H7 (cell line): ENCODE measurements at regions not wholly inside any gene's neighbourhood (a gene's known extent, or its start where the extent isn't known, plus 50 kb on each side); places are given as distances from the start of the nearest gene placed in this dataset.
"Not testable (repeated sequence)": the region's sequence is repeated elsewhere in the genome, so short reads cannot be mapped to it uniquely, and the experiment has no call there.

Experiments
- DNase-seq: peaks from one replicate; pipeline ENCODE4 v3.0.0; 2012
- H3K27me3 ChIP-seq: 2 replicates; pipeline ENCODE4 v1.6.0; 2011; ENCODE audit warnings: mild to moderate bottlenecking, low read length; ENCODE audit not compliant: control insufficient read depth, insufficient read depth
- H3K36me3 ChIP-seq: replicated peaks from 2 replicates; pipeline ENCODE4 v1.5.1; 2011; ENCODE audit warnings: low read length; ENCODE audit not compliant: control insufficient read depth, insufficient read depth
- H3K4me3 ChIP-seq: 2 replicates; pipeline ENCODE4 v1.5.1; 2011; ENCODE audit warnings: low read depth, mild to moderate bottlenecking, control low read depth, low read length, moderate library complexity; ENCODE audit not compliant: insufficient read depth

DNA sequence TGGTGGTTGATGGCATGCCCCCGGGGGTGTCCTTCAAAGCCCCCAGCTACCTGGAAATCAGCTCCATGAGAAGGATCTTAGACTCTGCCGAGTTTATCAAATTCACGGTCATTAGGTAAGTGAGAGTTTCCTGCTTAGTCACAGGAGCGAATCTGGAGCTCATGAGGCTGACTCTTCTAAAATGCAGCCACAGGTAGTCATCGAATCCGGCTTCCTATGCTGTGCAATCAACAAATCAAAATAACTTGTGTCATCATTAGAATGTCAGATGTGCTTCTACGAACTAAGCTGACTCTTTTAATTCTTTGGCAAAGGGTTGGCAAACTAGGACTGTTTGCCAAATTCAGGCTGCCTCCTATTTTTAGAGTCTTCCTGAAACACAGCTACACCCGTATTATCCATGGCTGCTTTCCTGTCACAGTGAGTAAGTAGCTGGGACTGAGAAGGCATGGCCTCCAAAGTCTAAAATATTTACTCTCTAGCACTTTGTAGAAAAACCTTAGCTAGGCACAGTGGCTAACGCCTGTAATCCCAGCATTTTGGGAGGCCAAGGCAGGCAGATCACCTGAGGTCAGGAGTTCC, 108.0 kb downstream of the NSUN5 start:
- H3K27me3 ChIP-seq, H3K36me3 ChIP-seq, DNase-seq, H3K4me3 ChIP-seq: not testable (repeated sequence)

DNA sequence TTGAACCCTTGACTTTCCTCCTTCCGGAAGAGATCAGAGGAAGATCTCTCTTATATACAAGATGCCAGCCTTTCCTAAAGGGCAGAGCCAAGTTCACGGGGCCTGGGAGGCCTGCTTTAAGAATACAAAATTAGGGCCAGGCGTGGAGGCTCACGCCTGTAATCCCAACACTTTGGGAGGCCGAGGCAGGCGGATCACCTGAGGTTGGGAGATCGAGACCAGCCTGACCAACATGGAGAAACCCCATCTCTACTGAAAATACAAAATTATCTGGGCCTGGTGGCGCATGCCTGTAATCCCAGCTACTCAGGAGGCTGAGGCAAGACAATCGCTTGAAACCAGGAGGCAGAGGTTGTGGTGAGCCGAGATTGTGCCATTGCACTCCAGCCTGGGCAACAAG, 108.2 kb upstream of the SPDYE9 start:
- not testable (repeated sequence) for DNase-seq, H3K36me3 ChIP-seq, H3K27me3 ChIP-seq, H3K4me3 ChIP-seq

DNA sequence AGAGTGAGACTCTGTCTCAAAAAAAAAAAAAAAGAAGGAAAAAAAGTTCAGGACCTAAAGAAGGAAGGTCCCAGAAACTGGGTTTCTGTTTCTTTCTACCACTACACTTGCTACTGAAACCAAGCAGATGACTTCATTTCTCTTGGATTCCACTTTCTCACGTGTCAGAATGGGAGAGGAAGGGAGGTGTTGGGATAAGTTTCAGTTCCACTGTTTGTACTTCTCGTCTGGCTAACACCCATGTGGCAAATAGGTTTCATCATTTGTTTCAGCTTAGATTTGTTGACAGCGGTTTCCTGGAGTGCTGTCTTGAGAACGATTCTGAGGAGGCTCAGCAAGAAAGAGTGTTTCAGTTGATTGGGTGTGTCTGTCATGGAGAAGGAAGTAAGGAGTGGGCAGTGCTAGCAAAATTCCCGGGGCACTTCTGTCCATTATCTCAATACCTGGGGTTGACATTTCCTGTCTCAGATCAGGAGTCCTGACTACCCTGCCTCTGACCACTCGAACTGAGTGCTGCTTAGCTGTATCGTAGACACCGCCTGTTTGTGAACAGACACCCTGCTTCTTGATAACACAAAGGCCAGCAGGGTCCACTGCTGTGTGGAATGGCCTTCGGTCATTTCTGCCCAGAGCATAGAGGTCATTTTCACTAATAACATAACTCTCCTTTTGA, 104.8 kb upstream of the SPDYE9 start:
- H3K36me3 ChIP-seq, DNase-seq, H3K27me3 ChIP-seq, H3K4me3 ChIP-seq: not testable (repeated sequence)

DNA sequence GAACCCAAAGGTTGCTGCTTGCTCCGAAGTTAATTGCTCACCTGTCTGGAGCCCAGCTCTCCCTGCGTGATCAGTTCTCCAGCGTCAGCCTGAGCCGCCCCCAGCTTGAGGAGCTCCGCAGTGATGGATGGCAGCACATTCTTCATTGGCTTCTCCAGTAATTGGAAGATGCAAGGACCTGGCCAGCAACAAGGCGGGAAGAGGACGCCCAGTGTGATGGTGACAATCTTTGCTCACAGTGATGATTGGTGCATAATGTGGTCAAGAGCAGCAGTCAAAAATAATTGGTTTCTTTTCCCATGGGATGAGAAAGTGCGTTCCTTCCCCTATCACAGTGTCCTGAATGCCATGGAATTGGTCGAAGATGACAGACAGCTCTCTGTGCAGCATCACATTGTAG, 102.4 kb upstream of the SPDYE9 start:
- H3K4me3 ChIP-seq, H3K27me3 ChIP-seq, DNase-seq, H3K36me3 ChIP-seq: not testable (repeated sequence)

DNA sequence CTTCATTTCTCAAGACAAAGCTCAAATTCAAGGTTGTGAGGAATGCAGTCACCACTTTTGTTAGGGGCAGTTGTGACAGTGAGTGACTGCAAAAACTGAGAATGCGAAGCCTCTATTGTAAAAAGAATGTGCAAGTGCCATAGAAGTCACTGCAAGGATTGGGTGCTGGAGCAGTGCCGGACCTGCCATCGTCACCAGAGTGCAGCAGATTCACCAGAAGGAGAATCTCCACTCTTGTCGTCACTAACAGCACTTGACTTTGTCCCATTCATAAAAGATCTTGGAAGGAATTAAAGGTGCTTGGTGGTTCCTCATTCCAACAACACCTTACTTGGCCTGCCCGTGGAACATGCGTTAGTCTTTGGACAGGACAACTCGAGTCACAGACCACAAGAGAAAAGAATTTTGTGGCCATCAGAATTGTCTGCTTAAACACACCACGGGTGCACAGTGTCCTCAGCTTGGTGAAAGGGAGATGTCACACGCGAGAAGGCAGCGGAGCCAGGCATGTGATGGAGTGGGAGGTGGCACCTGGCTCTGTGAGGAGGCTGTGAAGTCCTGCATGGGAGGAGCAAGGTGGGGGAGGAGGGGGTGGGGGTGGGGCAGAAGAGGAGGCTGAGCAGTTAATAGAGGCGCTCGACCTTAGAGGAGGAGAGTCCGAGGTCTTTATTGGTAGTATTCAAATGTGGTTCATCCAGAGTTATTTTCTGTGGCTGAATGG, 100.9 kb upstream of the SPDYE9 start:
- H3K36me3 ChIP-seq, H3K27me3 ChIP-seq, DNase-seq, H3K4me3 ChIP-seq: not testable (repeated sequence)

DNA sequence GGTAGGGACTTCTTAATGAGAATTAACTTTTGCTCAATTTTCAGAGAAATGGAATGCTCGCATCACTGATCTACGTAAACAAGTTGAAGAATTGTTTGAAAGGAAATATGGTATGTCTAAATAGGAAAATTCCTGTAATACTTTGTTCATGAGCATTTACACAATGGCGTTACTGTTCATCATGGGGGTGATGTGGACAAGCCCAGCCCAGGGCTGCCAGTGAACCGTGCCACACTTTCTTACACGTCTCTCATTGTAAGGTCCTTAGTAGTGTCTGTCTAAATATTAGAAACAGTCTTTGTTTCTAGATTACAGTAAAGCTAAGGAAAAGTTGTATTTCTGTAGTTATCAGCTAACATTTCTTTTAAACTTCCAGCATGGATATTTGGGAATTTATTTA, 91.0 kb upstream of the SPDYE9 start:
- not testable (repeated sequence) for H3K36me3 ChIP-seq, DNase-seq, H3K4me3 ChIP-seq, H3K27me3 ChIP-seq

DNA sequence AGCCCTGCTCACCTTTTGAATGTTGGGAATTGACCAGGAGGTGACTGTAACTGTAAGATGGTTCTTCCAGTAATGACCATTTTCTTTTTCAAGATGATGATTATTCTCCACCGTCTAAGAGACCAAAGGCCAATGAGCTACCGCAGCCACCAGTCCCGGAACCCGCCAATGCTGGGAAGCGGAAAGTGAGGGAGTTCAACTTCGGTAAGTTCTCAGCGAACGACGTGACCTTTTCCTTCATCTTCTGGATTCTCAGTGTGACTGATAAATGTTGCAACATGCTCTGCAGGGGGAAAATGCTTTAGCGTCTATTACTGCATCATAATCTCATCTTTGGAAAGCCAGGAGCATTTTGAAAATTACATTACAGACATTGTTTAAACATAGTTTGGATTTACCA, 89.5 kb upstream of the SPDYE9 start:
- H3K36me3 ChIP-seq, DNase-seq, H3K4me3 ChIP-seq, H3K27me3 ChIP-seq: not testable (repeated sequence)

DNA sequence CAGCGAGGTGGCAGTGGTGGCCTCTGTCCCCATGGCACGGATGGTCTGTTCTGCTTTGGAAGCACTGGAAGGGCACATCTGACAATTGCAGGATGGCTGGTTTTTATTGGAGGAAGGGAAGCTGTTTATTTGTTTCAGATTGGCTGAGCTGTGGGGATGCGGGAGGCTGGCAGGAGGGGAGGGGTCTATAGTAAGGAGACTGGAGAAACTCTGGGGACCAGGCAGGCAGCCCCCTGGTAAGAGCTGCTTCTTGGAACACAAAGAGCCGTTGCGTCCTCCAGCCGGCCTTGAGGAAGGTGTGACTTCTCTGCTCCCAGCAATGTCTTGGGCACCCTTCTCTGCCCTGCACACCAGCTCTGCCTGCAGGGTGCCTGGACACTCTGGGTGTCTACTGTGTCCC, 85.1 kb upstream of the SPDYE9 start:
- not testable (repeated sequence) for H3K4me3 ChIP-seq, H3K27me3 ChIP-seq, H3K36me3 ChIP-seq, DNase-seq

DNA sequence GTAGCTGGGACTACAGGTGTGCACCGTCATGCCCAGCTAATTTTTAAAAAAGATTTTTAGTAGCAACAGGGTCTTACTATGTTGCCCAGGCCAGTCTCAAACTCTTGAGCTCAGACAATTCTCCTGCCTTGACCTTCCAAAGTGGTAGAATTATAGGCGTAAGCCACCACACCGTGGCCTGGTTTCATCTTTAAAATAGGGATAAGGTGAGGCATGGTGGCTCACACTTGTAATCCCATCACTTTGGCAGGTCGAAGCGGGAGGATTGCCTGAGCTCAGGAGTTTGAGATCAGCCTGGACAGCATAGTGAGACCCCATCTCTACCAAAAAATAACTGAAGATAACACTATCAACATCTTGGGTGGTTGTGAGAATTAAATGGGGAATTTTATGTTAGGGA, 84.6 kb upstream of the SPDYE9 start:
- not testable (repeated sequence) for H3K36me3 ChIP-seq, H3K4me3 ChIP-seq, H3K27me3 ChIP-seq, DNase-seq

DNA sequence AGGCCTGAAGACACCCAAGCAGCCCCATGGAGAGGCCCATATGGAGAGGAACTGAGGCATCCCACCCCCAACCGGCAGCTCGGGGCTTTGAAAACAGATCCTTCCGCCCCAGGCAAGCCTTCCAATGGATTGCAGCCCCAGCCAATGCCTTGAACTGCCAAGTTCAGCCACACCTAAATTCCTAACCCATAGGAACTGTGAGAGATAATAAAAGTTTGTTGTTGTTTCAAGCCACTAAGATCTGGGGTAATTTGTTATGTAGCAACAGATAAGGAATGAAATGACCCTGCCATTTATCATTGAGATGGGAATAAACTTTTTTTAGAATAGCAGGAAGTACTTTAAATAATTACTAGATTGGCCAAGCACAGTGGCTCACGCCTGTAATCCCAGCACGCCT, 80.3 kb upstream of the SPDYE9 start:
- not testable (repeated sequence) for DNase-seq, H3K36me3 ChIP-seq, H3K27me3 ChIP-seq, H3K4me3 ChIP-seq

DNA sequence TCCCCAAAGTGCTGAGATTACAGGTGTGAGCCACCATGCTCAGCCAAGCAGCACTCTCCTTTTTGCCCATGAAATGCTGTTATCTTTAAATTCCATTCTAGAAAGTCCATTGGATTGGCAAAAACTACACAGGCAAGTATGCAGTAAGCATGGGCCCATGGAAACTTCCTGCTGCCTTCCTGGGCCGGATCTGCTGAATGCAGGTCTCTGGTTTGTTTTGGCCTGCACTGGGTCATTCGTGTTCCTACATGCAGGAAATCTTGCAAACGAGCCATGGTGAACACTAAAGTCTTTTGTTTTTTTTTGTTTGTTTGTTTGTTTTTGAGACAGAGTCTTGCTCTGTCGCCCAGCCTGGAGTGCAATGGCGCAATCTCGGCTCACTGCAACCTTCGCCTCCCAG, 76.8 kb upstream of the SPDYE9 start:
- not testable (repeated sequence) for DNase-seq, H3K4me3 ChIP-seq, H3K36me3 ChIP-seq, H3K27me3 ChIP-seq

DNA sequence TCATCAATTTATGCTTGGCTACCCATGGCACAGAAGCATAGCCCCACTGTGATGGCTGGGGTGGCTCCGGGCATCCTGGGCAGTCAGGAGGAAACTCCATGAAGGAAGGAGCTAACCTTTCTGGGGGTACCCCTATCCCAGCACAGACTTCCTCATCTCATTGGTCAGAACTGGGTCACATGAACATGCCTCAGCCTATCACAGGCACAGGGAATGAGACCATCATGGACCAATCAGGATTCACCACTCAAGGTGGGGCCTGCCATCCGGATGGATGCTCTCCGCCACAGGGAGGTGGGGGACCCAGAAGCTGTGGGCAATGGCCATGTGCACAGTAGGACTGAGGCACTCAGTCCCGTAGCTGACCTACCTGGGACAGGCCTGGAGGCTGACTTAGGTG, 75.9 kb upstream of the SPDYE9 start:
- H3K36me3 ChIP-seq, H3K4me3 ChIP-seq, H3K27me3 ChIP-seq, DNase-seq: not testable (repeated sequence)

DNA sequence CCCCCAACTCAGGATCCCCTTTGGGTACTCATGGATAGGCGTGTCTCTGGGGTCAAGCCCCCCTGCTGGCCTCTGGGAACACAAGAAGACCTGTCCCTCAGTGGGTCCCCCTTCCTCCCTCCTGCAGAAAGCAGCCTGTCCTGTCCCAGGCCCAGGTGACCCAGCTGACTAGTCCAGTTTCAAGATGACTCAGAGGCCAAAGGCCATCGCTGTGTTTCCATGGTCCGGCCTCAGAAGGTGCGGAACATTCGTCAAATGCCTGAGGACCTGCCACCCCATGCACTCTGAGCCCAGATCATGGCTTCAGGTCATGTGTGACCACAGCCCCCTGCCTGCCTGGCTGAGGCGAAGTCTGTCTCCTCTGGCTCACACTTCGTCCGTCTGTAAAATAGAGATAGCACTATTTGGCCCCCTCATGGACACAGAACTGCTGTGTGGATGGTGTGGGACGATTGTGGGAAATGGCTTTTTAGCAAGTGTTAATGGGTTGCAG, 71.4 kb upstream of the SPDYE9 start:
- DNase-seq, H3K36me3 ChIP-seq, H3K4me3 ChIP-seq, H3K27me3 ChIP-seq: not testable (repeated sequence)

DNA sequence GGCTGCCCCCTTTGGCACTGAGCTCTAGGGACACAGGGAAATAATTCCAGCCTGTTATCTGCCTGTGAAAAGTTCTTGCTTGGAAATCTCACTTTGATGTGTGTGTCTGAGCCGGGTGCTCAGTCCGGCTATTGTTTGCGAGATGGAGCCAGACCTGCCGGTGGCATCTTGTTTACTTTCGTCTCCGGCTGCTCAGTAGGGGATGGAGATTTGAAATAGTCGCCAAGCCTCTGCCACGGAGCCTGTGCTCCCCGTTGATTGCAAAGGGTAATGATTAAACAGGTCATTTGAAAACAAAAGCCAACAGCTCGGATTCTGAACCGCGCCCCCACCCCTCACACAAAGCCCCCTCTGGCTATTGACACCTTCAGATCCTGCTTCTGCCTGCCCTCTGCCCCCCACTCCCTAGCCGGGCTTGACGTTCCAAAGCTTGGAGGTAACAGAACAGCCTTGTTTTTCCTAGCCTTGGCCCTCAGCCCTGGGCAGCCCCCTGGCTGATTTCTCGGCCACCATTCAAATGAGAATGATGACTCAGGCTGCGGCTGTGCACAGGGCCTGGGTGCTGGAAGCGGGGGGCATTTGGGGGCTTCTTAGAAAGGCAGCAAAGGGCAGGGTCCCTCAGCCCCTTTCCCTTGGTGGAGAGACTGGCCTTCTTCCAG, 70.8 kb upstream of the SPDYE9 start:
- H3K4me3 ChIP-seq, H3K27me3 ChIP-seq, H3K36me3 ChIP-seq, DNase-seq: not testable (repeated sequence)

DNA sequence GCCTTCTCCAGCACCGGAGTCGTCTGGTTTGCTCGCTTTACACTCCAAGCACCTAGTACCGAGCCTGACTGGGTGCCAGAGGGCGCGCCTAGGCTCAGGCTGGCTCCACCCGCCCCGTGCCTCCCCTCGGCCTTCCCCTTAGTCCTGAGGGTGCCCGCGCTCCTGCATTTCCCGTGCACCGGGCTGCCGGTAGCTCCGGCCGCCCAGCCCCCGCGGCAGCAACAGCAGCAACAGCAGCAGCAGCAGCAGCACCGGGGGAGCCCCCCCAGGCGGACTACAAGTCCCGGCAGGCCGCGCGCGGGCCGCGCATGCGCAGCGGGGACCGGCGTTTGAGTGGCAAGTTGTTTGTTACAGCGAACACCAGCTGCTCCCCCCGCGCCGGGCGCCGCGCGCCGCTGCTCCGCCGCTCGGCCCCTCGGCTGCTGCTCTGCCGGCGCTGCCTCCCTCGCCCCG, 68.8 kb upstream of the SPDYE9 start:
- DNase-seq, H3K4me3 ChIP-seq, H3K27me3 ChIP-seq, H3K36me3 ChIP-seq: not testable (repeated sequence)
